RWPE2 (cell line): ENCODE measurements at regions not wholly inside any gene's neighbourhood (a gene's known extent, or its start where the extent isn't known, plus 50 kb on each side); places are given as distances from the start of the nearest gene placed in this dataset.
"Not testable (repeated sequence)": the region's sequence is repeated elsewhere in the genome, so short reads cannot be mapped to it uniquely, and the experiment has no call there.

Experiments used
- ATAC-seq: fragments of 200-7000 bp; cut with Tn5 transposase; 3 replicates; pipeline ENCODE4 v1.9.1; 2021; ENCODE audit warnings: low read depth
- DNase-seq: peaks from one replicate; pipeline ENCODE4 v3.0.0-alpha.2; 2020; ENCODE audit warnings: low spot score
- H3K27ac ChIP-seq: fragments of 450-650 bp; 2 replicates; pipeline ENCODE4 v1.5.1; 2017; ENCODE audit warnings: mild to moderate bottlenecking; ENCODE audit not compliant: poor library complexity, severe bottlenecking
- H3K27me3 ChIP-seq: fragments of 250-450 bp; sonication (Bioruptor Pico); 2 replicates; pipeline ENCODE4 v1.5.1; 2021; ENCODE audit warnings: mild to moderate bottlenecking, moderate library complexity; ENCODE audit not compliant: insufficient read depth, poor library complexity, severe bottlenecking
- H3K36me3 ChIP-seq: fragments of 250-450 bp; sonication (Bioruptor Pico); 2 replicates; pipeline ENCODE4 v1.5.1; 2020; ENCODE audit warnings: low read depth, mild to moderate bottlenecking, moderate library complexity
- H3K4me1 ChIP-seq: fragments of 250-450 bp; sonication (Bioruptor Pico); 2 replicates; pipeline ENCODE4 v1.5.1; 2021; ENCODE audit warnings: mild to moderate bottlenecking, moderate library complexity; ENCODE audit not compliant: insufficient read depth, poor library complexity, severe bottlenecking
- H3K4me3 ChIP-seq: fragments of 250-450 bp; sonication (Bioruptor Pico); 2 replicates; pipeline ENCODE4 v1.5.1; 2021; ENCODE audit warnings: mild to moderate bottlenecking, moderate library complexity; ENCODE audit not compliant: severe bottlenecking
- H3K9me3 ChIP-seq: fragments of 250-450 bp; sonication (Bioruptor Pico); 2 replicates; pipeline ENCODE4 v1.5.1; 2021; ENCODE audit warnings: mild to moderate bottlenecking, moderate library complexity; ENCODE audit not compliant: severe bottlenecking
- TF ChIP-seq, protein P1 (sequence below): fragments of 450-650 bp; IDR thresholded peaks from one replicate; pipeline ENCODE4 v1.5.1; 2017; ENCODE audit warnings: mild to moderate bottlenecking, moderate library complexity; ENCODE audit not compliant: poor library complexity, severe bottlenecking

GRCh38 chr7:32802305-32802910, 89.2 kb downstream of the KBTBD2 start:
- TF ChIP-seq, protein P1, sequence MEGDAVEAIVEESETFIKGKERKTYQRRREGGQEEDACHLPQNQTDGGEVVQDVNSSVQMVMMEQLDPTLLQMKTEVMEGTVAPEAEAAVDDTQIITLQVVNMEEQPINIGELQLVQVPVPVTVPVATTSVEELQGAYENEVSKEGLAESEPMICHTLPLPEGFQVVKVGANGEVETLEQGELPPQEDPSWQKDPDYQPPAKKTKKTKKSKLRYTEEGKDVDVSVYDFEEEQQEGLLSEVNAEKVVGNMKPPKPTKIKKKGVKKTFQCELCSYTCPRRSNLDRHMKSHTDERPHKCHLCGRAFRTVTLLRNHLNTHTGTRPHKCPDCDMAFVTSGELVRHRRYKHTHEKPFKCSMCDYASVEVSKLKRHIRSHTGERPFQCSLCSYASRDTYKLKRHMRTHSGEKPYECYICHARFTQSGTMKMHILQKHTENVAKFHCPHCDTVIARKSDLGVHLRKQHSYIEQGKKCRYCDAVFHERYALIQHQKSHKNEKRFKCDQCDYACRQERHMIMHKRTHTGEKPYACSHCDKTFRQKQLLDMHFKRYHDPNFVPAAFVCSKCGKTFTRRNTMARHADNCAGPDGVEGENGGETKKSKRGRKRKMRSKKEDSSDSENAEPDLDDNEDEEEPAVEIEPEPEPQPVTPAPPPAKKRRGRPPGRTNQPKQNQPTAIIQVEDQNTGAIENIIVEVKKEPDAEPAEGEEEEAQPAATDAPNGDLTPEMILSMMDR = no peak
- no peak overlapping the region for H3K4me3 ChIP-seq
- ATAC-seq = no peak

GRCh38 chr7:32793053-32793452, 98.5 kb downstream of the KBTBD2 start:
- not testable (repeated sequence) for H3K27ac ChIP-seq, H3K9me3 ChIP-seq, DNase-seq, H3K36me3 ChIP-seq, H3K4me1 ChIP-seq, H3K4me3 ChIP-seq, ATAC-seq, H3K27me3 ChIP-seq

More at GRCh38 chr7:32802305-32802910, 89.2 kb downstream of the KBTBD2 start:
- Histone ChIP-seq H3K27ac (no peak overlapping the region), H3K27me3 (no peaks in the 10 kb centered on the region), H3K4me1 (no peaks in the 10 kb centered on the region), H3K36me3 (no peaks in the 10 kb centered on the region), H3K9me3 (no peaks in the 10 kb centered on the region)
- DNase-seq = no peak

DNA sequence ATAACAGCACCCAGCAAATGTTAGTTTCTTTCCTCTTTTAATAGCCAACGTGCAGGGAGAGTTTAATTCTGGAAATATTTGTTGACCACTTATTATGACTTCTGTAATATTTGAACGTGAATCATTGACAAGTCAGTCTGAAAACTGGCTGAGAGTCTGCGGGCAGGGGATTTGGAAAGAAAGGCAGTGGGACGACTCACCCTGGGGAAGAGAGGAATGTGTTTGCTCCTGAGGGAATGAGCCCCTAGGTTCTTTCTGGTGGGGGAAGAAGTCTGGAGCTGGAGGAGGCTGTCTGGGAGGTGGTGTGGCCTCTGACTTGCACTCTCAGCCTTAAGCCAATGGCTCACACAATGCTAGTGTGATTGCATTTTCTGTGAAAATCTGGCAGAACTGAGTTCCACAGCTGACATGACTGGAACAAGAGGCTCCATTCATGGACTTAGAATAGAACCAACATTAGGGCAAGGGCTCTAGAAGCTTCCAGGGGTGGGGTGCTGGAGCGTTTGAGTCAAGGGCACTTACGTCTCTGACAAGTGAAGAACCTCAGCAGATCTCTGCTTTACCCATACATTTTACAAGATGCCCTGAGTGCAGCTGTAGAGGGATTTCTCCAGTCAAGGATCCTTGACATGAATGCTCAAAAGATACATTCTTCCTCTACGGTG, 100.7 kb downstream of the KBTBD2 start:
- H3K27ac ChIP-seq, H3K36me3 ChIP-seq, DNase-seq, H3K27me3 ChIP-seq, H3K4me3 ChIP-seq, H3K4me1 ChIP-seq, H3K9me3 ChIP-seq: not testable (repeated sequence)
- ATAC-seq = peak; percentile 57

GRCh38 chr7:32789266-32789665, 102.3 kb downstream of the KBTBD2 start:
- not testable (repeated sequence) for H3K4me3 ChIP-seq

DNA sequence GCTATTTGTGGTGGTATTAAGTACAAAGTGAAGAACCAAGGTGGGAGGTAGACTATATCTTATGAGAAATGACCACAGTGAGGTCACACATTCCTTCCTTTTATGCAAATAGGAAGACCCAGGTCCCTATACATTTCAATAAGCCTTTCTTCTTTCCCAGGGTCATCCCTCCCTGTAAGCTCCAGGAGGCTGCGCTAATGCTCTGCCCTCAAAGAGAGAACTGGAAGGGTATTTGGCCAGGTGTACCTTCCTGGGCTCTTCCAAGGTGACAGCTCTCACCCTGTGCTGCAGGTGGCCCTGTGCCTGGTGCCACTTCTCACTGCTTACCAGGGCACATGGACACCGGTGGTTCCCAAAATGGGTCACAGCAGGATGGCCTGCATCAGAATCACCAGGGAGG, 103.4 kb downstream of the KBTBD2 start:
- not testable (repeated sequence) for ATAC-seq, H3K4me3 ChIP-seq, H3K4me1 ChIP-seq, H3K36me3 ChIP-seq, H3K9me3 ChIP-seq, DNase-seq, H3K27me3 ChIP-seq, H3K27ac ChIP-seq

More at GRCh38 chr7:32789266-32789665, 102.3 kb downstream of the KBTBD2 start:
- not testable (repeated sequence) for H3K36me3 ChIP-seq, H3K4me1 ChIP-seq, H3K27me3 ChIP-seq, H3K27ac ChIP-seq, DNase-seq, H3K9me3 ChIP-seq, ATAC-seq

DNA sequence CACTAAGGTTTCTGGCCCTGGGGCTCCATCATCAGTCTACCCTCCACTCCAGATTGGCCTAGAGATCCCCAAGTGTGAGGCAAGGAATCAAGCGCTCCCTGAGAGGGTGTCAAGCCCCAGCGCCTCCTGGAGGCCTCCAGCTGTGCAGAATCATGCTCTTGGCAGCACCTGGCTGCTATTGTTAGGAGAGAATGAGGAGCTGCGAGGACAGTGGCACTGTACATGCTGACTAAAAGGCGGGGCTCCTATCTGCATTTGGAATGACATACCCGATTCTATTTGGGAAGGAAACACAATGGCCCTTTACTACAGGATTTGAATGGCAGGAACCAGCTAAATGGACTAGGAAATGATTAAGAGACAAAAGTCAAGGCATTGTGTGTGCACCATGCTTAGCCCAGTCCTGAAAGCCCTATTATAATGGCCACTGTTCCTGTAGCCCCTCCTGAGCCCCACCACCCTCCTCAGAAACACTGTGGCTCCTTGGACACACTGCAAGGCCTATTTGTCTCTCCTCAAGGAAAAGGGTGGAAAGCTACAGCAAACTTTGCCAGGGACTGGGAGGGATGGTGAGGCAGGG, 106.1 kb downstream of the KBTBD2 start:
- H3K9me3 ChIP-seq, H3K27me3 ChIP-seq, H3K27ac ChIP-seq, H3K36me3 ChIP-seq, H3K4me3 ChIP-seq, DNase-seq, H3K4me1 ChIP-seq, ATAC-seq: not testable (repeated sequence)

GRCh38 chr7:32779895-32780294, 111.7 kb downstream of the KBTBD2 start:
- H3K4me1 ChIP-seq, H3K36me3 ChIP-seq, DNase-seq, H3K9me3 ChIP-seq, H3K27me3 ChIP-seq, H3K27ac ChIP-seq, H3K4me3 ChIP-seq: not testable (repeated sequence)
- ATAC-seq = peak; percentile 46; the same call in 1 of the 3 replicates
